Small intestine (tissue), 7 donors: ENCODE measurements at regions not wholly inside any gene's neighbourhood (a gene's known extent, or its start where the extent isn't known, plus 50 kb on each side); places are given as distances from the start of the nearest gene placed in this dataset.

ENCODE experiments used
- DNase-seq, 2 donors: peaks; one replicate each; pipeline versions ENCODE4 v3.0.0 to v3.0.0-alpha.2; 2013
- FAIRE-seq: peaks from 2 replicates; lab custom pipeline; 2012; peaks lifted over from hg19 to GRCh38; lab: Jason Lieb, UNC
- H3K27ac ChIP-seq, 3 donors: one replicate each; pipeline ENCODE4 v1.5.1; 2013; ENCODE audit warnings: low read length in 2 of 3, mild to moderate bottlenecking in 2 of 3, control low read depth in 1 of 3, inconsistent platforms in 1 of 3, low read depth in 1 of 3, moderate library complexity in 1 of 3
- H3K27me3 ChIP-seq, 3 donors: one replicate each; pipeline ENCODE4 v1.6.1; 2013; ENCODE audit warnings: low read length in 3 of 3, inconsistent platforms in 1 of 3; ENCODE audit not compliant: control insufficient read depth in 3 of 3, insufficient read depth in 3 of 3
- H3K36me3 ChIP-seq, 3 donors: one replicate each; pipeline ENCODE4 v1.6.1; 2013; ENCODE audit warnings: low read length in 3 of 3, inconsistent platforms in 1 of 3, low read depth in 1 of 3, mild to moderate bottlenecking in 1 of 3, moderate library complexity in 1 of 3; ENCODE audit not compliant: control insufficient read depth in 3 of 3, insufficient read depth in 2 of 3
- H3K4me1 ChIP-seq, 3 donors: one replicate each; pipeline ENCODE4 v1.6.1; 2013; ENCODE audit warnings: low read length in 2 of 3, inconsistent platforms in 1 of 3, low read depth in 1 of 3, mild to moderate bottlenecking in 1 of 3, moderate library complexity in 1 of 3; ENCODE audit not compliant: control insufficient read depth in 3 of 3, insufficient read depth in 2 of 3
- H3K4me3 ChIP-seq, 3 donors: one replicate each; pipeline ENCODE4 v1.5.1; 2013; ENCODE audit warnings: low read length in 3 of 3, control low read depth in 1 of 3, inconsistent platforms in 1 of 3, low read depth in 1 of 3, mild to moderate bottlenecking in 1 of 3, moderate library complexity in 1 of 3
- H3K9me3 ChIP-seq, 2 donors: one replicate each; pipeline ENCODE4 v1.6.1; 2013; ENCODE audit warnings: low read depth in 1 of 2, low read length in 1 of 2; ENCODE audit not compliant: control insufficient read depth in 2 of 2, insufficient read depth in 1 of 2
- WGBS, 3 donors: extraction: QIAGEN DNeasy Blood & Tissue Kit; methylation state at CpG; one replicate each; pipeline ENCODE4 v1.1.7; 2013; 5-methylcytosine and 5-hydroxymethylcytosine counted together
- donor health status: healthy with polysubstance abuse.
- donor health status: control.
- donor health status: control.
- donor health status: Bipolar disorder and iron deficiency.
- donor health status: healthy.

- WGBS, 3 donors: 57 to 59% (median 58%) methylated on average over 12 of the region's 12 CpGs
- Histone ChIP-seq H3K9me3 (peaks cover 0 to 12% of the 10 kb centered on the region in 2 donors), H3K4me1 (no peaks in the 10 kb centered on the region), H3K27me3 (no peaks in the 10 kb centered on the region), H3K36me3 (no peaks in the 10 kb centered on the region), H3K4me3 (no peak overlapping the region), H3K27ac (peak overlapping the region in 1 of 3 donors; percentile 21)
- FAIRE-seq (no peak), DNase-seq (no peak)
Measured at GRCh38 chr17:68749349-68750207, 148.4 kb upstream of the FAM20A start.

DNA sequence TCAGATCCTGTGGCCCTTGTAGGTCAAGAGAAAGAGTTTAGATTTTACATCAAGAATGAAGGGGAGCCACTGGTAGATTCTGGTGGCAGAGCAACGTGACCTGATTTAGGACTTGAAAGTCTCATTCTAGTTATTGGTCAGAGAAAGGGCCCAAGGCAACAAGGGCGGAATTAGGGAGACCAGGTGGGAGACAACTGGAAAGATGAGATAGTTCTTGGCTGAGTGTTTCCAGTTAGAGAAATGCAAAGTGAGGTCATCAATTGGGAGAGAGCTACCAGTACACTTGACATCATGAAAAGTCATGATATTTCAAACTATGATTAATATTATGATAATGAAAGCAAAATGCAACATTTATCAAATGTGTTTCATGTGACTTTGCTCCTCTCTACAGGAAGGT, 147.2 kb upstream of the FAM20A start:
- no peaks in the 10 kb centered on the region for H3K27me3 ChIP-seq
- H3K36me3 ChIP-seq: no peaks in the 10 kb centered on the region
- H3K27ac ChIP-seq: no peak overlapping the region
- WGBS, 3 donors: 82 to 89% (median 82%) methylated on average over 2 of the region's 2 CpGs
- H3K4me3 ChIP-seq: no peak overlapping the region
- no peaks in the 10 kb centered on the region for H3K4me1 ChIP-seq
- no peak for DNase-seq
- no peak for FAIRE-seq
- peaks cover 0 to 12% of the 10 kb centered on the region in 2 donors for H3K9me3 ChIP-seq

DNA sequence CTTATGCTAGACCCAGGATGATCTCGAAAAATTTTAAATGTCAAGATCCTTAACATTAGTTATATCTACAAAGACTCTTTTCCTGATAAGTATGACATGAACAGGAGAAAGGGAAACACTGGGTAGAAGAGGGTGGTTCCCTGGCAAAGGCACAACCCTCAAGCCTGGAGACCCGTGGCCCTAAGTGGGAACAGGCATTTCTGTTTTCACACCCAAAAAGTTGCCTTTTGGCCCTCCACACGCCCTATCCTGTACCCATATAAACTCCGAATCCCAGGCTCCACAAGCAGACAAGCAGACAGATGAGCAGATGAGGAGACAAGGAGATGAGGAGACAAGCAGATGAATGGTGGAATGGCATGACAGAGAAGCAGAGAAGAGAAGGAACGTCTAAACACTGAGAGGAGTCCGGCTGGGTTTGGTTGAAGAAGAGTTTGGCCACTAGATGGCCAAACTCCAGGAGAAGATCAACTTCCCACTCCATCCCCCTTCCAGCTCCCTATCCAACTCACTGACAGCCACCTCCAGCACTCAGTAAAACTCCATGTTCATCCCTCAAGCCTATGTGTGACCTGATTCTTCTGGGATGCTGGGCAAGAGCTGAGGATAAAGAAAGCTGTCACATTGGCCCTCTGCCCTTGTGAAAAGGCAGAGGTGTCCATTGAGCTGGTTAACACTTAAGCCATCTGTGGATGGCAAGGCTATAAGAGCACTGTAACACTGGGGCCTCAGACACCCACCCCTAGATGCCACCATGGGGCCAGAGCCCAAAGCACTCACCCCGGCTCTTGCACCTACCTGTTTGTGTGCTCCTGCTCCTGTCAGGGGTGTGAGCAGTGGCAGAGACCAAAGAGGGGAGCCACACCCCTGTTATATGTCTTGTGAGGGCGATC, 139.6 kb upstream of the FAM20A start:
- H3K27ac ChIP-seq: no peak overlapping the region
- H3K4me1 ChIP-seq: no peaks in the 10 kb centered on the region
- DNase-seq (no peak), FAIRE-seq (no peak)
- H3K36me3 ChIP-seq: no peaks in the 10 kb centered on the region
- WGBS, 3 donors: 84 to 85% (median 84%) methylated on average over 8 of the region's 8 CpGs
- H3K9me3 ChIP-seq: peaks cover 1 to 21% of the 10 kb centered on the region in 2 donors
- no peak overlapping the region for H3K4me3 ChIP-seq
- peaks cover 0 to 4% (median 0%) of the 10 kb centered on the region in 3 donors for H3K27me3 ChIP-seq

DNA sequence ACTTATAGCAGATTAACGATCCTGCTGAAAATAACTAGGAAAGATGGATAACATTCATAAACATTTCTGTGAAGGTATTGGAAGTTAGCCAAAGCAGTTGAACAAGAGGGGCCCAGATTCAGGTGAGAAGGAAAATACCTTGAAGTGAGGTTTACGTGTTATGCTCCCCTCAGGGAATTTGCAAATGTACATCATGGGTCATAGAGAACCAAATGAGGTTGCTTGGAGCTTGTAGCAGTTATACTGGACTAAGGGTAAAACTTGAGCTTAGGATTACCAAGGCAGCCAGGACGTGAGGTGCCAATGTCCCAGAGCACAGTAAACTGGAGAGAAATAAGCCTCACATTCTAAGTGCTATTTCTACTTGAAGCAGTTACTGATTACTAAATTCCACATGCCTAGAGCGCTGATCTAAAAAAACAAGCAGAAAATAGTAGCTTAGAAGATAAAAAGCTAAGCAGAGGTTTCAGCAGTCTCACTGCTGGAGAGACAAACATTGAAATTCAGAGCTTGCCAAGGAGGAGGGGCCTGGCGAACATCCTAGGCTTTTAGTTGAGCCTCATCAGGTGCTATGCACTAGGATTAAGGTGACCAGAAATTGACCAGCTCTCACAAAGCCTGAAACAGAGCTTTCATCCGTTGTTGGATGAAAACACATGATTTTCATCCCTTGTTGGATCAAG, 136.7 kb upstream of the FAM20A start:
- 60 to 71% (median 65%) methylated on average over 6 of the region's 6 CpGs for WGBS, 3 donors
- Histone ChIP-seq H3K27ac (no peak overlapping the region), H3K4me1 (peaks cover 0 to 13% (median 0%) of the 10 kb centered on the region in 3 donors), H3K9me3 (peaks cover 1 to 21% of the 10 kb centered on the region in 2 donors), H3K27me3 (peaks cover 0 to 4% (median 0%) of the 10 kb centered on the region in 3 donors), H3K4me3 (no peak overlapping the region), H3K36me3 (no peaks in the 10 kb centered on the region)
- DNase-seq (no peak), FAIRE-seq (no peak)

GRCh38 chr17:68734931-68735330, 133.8 kb upstream of the FAM20A start:
- H3K27ac ChIP-seq: no peak overlapping the region
- peaks cover 0 to 13% of the 10 kb centered on the region in 2 donors for H3K9me3 ChIP-seq
- FAIRE-seq (no peak), DNase-seq (no peak)
- peaks cover 0 to 16% (median 0%) of the 10 kb centered on the region in 3 donors for H3K4me1 ChIP-seq
- H3K36me3 ChIP-seq: no peaks in the 10 kb centered on the region
- no peak overlapping the region for H3K4me3 ChIP-seq
- no peaks in the 10 kb centered on the region for H3K27me3 ChIP-seq

- H3K27me3 ChIP-seq: no peaks in the 10 kb centered on the region
- no peaks in the 10 kb centered on the region for H3K36me3 ChIP-seq
- no peak overlapping the region for H3K27ac ChIP-seq
- FAIRE-seq (no peak), DNase-seq (peak in 1 of 2 donors; percentile 31)
- WGBS, 3 donors: 70 to 86% (median 82%) methylated on average over 6 of the region's 6 CpGs
- H3K4me1 ChIP-seq: peaks cover 0 to 16% (median 0%) of the 10 kb centered on the region in 3 donors
- H3K9me3 ChIP-seq: peaks cover 0 to 13% of the 10 kb centered on the region in 2 donors
- no peak overlapping the region for H3K4me3 ChIP-seq
Measured at GRCh38 chr17:68734187-68734900, 133.2 kb upstream of the FAM20A start.

DNA sequence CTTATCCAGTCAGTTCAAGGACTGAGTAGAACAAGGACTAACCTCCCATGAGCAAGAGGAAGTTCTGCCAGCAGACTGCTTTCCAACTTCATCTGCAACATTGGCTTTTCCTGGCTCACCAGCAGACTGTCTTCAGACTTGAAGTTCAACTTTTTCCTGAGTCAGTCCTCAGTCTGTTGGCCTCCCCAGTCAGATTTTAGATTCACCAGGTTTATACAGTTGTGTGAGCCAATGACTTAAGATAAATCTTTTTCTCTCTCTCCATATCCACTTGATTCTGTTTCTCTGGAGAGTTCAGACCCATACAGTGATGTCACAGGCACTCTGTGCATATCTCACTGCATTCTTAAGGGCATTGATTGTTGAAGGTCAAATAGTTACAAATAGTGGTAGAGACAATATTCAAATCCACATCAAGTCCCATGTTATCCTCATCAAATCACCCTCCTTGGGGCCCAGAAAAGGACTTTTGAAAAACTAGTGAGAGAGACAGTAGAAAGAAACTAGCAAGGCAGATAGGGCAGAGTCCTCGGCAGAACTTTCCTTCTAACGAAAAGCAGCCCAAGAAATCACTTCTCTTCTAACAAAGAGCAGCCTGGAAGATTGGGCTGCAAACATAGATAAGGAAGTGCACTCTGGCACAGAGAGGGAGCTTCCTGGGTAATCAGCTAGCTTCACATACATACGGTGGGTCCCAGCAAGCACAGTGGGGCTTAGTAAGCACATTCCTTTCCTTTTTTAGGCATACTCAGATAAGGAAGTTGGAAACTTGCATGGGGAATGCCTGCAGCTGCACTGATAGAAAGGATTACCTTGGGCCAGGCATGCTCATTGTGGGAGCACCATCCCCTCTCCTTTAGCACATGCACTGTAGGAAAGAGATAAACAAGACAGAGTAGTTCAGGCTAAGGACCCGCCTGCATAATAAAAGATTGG, 132.3 kb upstream of the FAM20A start:
- peak overlapping the region in 1 of 3 donors; percentile 68 for H3K27ac ChIP-seq
- DNase-seq (peak; percentile 9 to 80), FAIRE-seq (no peak)
- H3K4me3 ChIP-seq: no peak overlapping the region
- H3K4me1 ChIP-seq: peaks cover 0 to 16% (median 0%) of the 10 kb centered on the region in 3 donors
- H3K9me3 ChIP-seq: peaks cover 0 to 15% of the 10 kb centered on the region in 2 donors
- no peaks in the 10 kb centered on the region for H3K36me3 ChIP-seq
- no peaks in the 10 kb centered on the region for H3K27me3 ChIP-seq
- WGBS, 3 donors: 10 to 35% (median 20%) methylated on average over 4 of the region's 4 CpGs
